ENCODE measurements at regions not wholly inside any gene's neighbourhood (a gene's known extent, or its start where the extent isn't known, plus 50 kb on each side); places are given as distances from the start of the nearest gene placed in this dataset.

GRCh38 chr5:174159327-174160114 is 114.0 kb downstream of the NSG2 start:
- peaks cover 3% of the 10 kb centered on the region for H3K27me3 Mint-ChIP-seq
- no peaks in the 10 kb centered on the region for H3K36me3 Mint-ChIP-seq
- H3K4me3 Mint-ChIP-seq, result no peak overlapping the region
- H3K9me3 Mint-ChIP-seq, result peaks cover 10% of the 10 kb centered on the region
- H3K27ac Mint-ChIP-seq, result no peak overlapping the region
- H3K4me1 Mint-ChIP-seq, result no peaks in the 10 kb centered on the region

GRCh38 chr5:174165406-174165805 is 119.9 kb downstream of the NSG2 start:
- H3K27ac Mint-ChIP-seq, result no peak overlapping the region
- no peak overlapping the region for H3K4me3 Mint-ChIP-seq
- no peaks in the 10 kb centered on the region for H3K4me1 Mint-ChIP-seq
- H3K27me3 Mint-ChIP-seq, result no peaks in the 10 kb centered on the region
- H3K9me3 Mint-ChIP-seq, result peaks cover 10% of the 10 kb centered on the region
- peaks cover 2% of the 10 kb centered on the region for H3K36me3 Mint-ChIP-seq

GRCh38 chr5:174166231-174167079 is 120.9 kb downstream of the NSG2 start:
- Mint-ChIP-seq H3K27me3 (no peaks in the 10 kb centered on the region), H3K4me1 (no peaks in the 10 kb centered on the region), H3K27ac (no peak overlapping the region), H3K9me3 (peaks cover 10% of the 10 kb centered on the region), H3K36me3 (peaks cover 2% of the 10 kb centered on the region), H3K4me3 (no peak overlapping the region)

GRCh38 chr5:174167080-174167910 is 121.8 kb downstream of the NSG2 start:
- peaks cover 2% of the 10 kb centered on the region for H3K36me3 Mint-ChIP-seq
- peaks cover 10% of the 10 kb centered on the region for H3K9me3 Mint-ChIP-seq
- no peaks in the 10 kb centered on the region for H3K27me3 Mint-ChIP-seq
- no peaks in the 10 kb centered on the region for H3K4me1 Mint-ChIP-seq
- H3K27ac Mint-ChIP-seq, result no peak overlapping the region
- H3K4me3 Mint-ChIP-seq, result no peak overlapping the region

GRCh38 chr5:174172152-174172551 is 126.6 kb downstream of the NSG2 start:
- Mint-ChIP-seq H3K9me3 (peaks cover 6% of the 10 kb centered on the region), H3K36me3 (peaks cover 2% of the 10 kb centered on the region), H3K4me3 (no peak overlapping the region), H3K4me1 (no peaks in the 10 kb centered on the region), H3K27ac (no peak overlapping the region), H3K27me3 (peaks cover 7% of the 10 kb centered on the region)

- no peak overlapping the region for H3K4me3 Mint-ChIP-seq
- peaks cover 7% of the 10 kb centered on the region for H3K27me3 Mint-ChIP-seq
- H3K9me3 Mint-ChIP-seq, result peaks cover 6% of the 10 kb centered on the region
- no peak overlapping the region for H3K27ac Mint-ChIP-seq
- peaks cover 2% of the 10 kb centered on the region for H3K36me3 Mint-ChIP-seq
- no peaks in the 10 kb centered on the region for H3K4me1 Mint-ChIP-seq
These were observed 127.1 kb downstream of the NSG2 start for GRCh38 chr5:174172566-174172965.

- Mint-ChIP-seq H3K27ac (no peak overlapping the region), H3K9me3 (peaks cover 6% of the 10 kb centered on the region), H3K4me1 (no peaks in the 10 kb centered on the region), H3K36me3 (peaks cover 2% of the 10 kb centered on the region), H3K27me3 (peaks cover 7% of the 10 kb centered on the region), H3K4me3 (no peak overlapping the region)
These were observed 128.3 kb downstream of the NSG2 start for GRCh38 chr5:174173766-174174165.

- Mint-ChIP-seq H3K27ac (no peak overlapping the region), H3K36me3 (no peaks in the 10 kb centered on the region), H3K27me3 (peaks cover 7% of the 10 kb centered on the region), H3K4me1 (no peaks in the 10 kb centered on the region), H3K4me3 (no peak overlapping the region), H3K9me3 (no peaks in the 10 kb centered on the region)
These were observed 130.3 kb downstream of the NSG2 start for GRCh38 chr5:174175716-174176268.

GRCh38 chr5:174176511-174176910 is 131.0 kb downstream of the NSG2 start:
- no peaks in the 10 kb centered on the region for H3K36me3 Mint-ChIP-seq
- peaks cover 7% of the 10 kb centered on the region for H3K27me3 Mint-ChIP-seq
- no peaks in the 10 kb centered on the region for H3K4me1 Mint-ChIP-seq
- H3K27ac Mint-ChIP-seq, result no peak overlapping the region
- no peak overlapping the region for H3K4me3 Mint-ChIP-seq
- H3K9me3 Mint-ChIP-seq, result no peaks in the 10 kb centered on the region

GRCh38 chr5:174177531-174177930 is 132.0 kb downstream of the NSG2 start:
- no peaks in the 10 kb centered on the region for H3K36me3 Mint-ChIP-seq
- peaks cover 7% of the 10 kb centered on the region for H3K27me3 Mint-ChIP-seq
- no peak overlapping the region for H3K27ac Mint-ChIP-seq
- no peak overlapping the region for H3K4me3 Mint-ChIP-seq
- no peaks in the 10 kb centered on the region for H3K4me1 Mint-ChIP-seq
- H3K9me3 Mint-ChIP-seq, result no peaks in the 10 kb centered on the region

GRCh38 chr5:174177976-174178605 is 132.6 kb downstream of the NSG2 start:
- Mint-ChIP-seq H3K27me3 (peaks cover 9% of the 10 kb centered on the region), H3K27ac (no peak overlapping the region), H3K4me1 (no peaks in the 10 kb centered on the region), H3K9me3 (no peaks in the 10 kb centered on the region), H3K4me3 (no peak overlapping the region), H3K36me3 (no peaks in the 10 kb centered on the region)

GRCh38 chr5:174180639-174181038 is 135.1 kb downstream of the NSG2 start:
- no peak overlapping the region for H3K4me3 Mint-ChIP-seq
- H3K4me1 Mint-ChIP-seq, result no peaks in the 10 kb centered on the region
- no peak overlapping the region for H3K27ac Mint-ChIP-seq
- no peaks in the 10 kb centered on the region for H3K36me3 Mint-ChIP-seq
- no peaks in the 10 kb centered on the region for H3K9me3 Mint-ChIP-seq
- peaks cover 7% of the 10 kb centered on the region for H3K27me3 Mint-ChIP-seq

- H3K27ac Mint-ChIP-seq, result no peak overlapping the region
- no peaks in the 10 kb centered on the region for H3K36me3 Mint-ChIP-seq
- H3K4me1 Mint-ChIP-seq, result no peaks in the 10 kb centered on the region
- no peak overlapping the region for H3K4me3 Mint-ChIP-seq
- peaks cover 4% of the 10 kb centered on the region for H3K27me3 Mint-ChIP-seq
- H3K9me3 Mint-ChIP-seq, result no peaks in the 10 kb centered on the region
These were observed 136.6 kb downstream of the NSG2 start for GRCh38 chr5:174182111-174182510.

GRCh38 chr5:174183701-174184100 is 138.2 kb downstream of the NSG2 start:
- H3K36me3 Mint-ChIP-seq, result no peaks in the 10 kb centered on the region
- no peak overlapping the region for H3K4me3 Mint-ChIP-seq
- H3K27ac Mint-ChIP-seq, result no peak overlapping the region
- H3K4me1 Mint-ChIP-seq, result no peaks in the 10 kb centered on the region
- H3K9me3 Mint-ChIP-seq, result no peaks in the 10 kb centered on the region
- peaks cover 4% of the 10 kb centered on the region for H3K27me3 Mint-ChIP-seq

GRCh38 chr5:174185506-174185905 is 140.0 kb downstream of the NSG2 start:
- no peak overlapping the region for H3K4me3 Mint-ChIP-seq
- H3K27ac Mint-ChIP-seq, result no peak overlapping the region
- H3K36me3 Mint-ChIP-seq, result no peaks in the 10 kb centered on the region
- no peaks in the 10 kb centered on the region for H3K4me1 Mint-ChIP-seq
- H3K9me3 Mint-ChIP-seq, result no peaks in the 10 kb centered on the region
- H3K27me3 Mint-ChIP-seq, result peaks cover 4% of the 10 kb centered on the region

Data from activated naive CD4-positive, alpha-beta T cell treated with anti-CD3 and anti-CD28 coated beads, Interleukin-2, amount 50 U/mL, for 24 hours (primary cell).